Endothelial cell of umbilical vein (primary cell): ENCODE measurements at regions not wholly inside any gene's neighbourhood (a gene's known extent, or its start where the extent isn't known, plus 50 kb on each side); places are given as distances from the start of the nearest gene placed in this dataset.

Experiments used
- BruUV-seq: library from RNA; stranded (reverse); fragments of 400-500 nt; replicated peaks from 2 replicates; lab custom pipeline; 2021; lab: Mats Ljungman, UMichigan
- CTCF ChIA-PET: fragments of 300-600, 350-600 bp; sonication (Branson Sonifier 250); formaldehyde crosslinking; loops from one replicate; lab custom pipeline; 2021; ENCODE audit warnings: antibody characterized with exemption, inconsistent platforms; lab: Charles Lee
- POLR2A ChIA-PET: fragments of 300-600, 350-600 bp; sonication (Branson Sonifier 250); formaldehyde crosslinking; loops from one replicate; lab custom pipeline; 2021; ENCODE audit warnings: antibody characterized with exemption, inconsistent platforms; lab: Charles Lee
- DNase-seq: peaks from one replicate; pipeline ENCODE4 v3.0.0-alpha.2; 2011; ENCODE audit warnings: low read depth, low spot score
- FAIRE-seq: peaks from 2 replicates; lab custom pipeline; 2011; peaks lifted over from hg19 to GRCh38; lab: Jason Lieb, UNC
- H2AFZ ChIP-seq: 2 replicates; pipeline ENCODE4 v1.6.0; 2012; ENCODE audit warnings: low read depth, low read length, control low read depth, inconsistent platforms
- H3K27ac ChIP-seq: 2 replicates; pipeline ENCODE4 v1.5.1; 2011; ENCODE audit warnings: low read depth, mild to moderate bottlenecking, control low read depth, low read length, moderate library complexity; ENCODE audit not compliant: insufficient read depth
- H3K27me3 ChIP-seq, 2 experiments: 2 replicates each; pipeline versions ENCODE4 v1.6.0 to v1.6.1; 2011; ENCODE audit warnings: low read length in 2 of 2, mixed read lengths in 1 of 2; ENCODE audit not compliant: control insufficient read depth in 2 of 2, insufficient read depth in 2 of 2
- H3K36me3 ChIP-seq, 2 experiments: 2 replicates in 1 of 2; 3 replicates in 1 of 2; pipeline ENCODE4 v1.5.1; 2011; ENCODE audit warnings: low read length in 2 of 2, mild to moderate bottlenecking in 1 of 2, moderate library complexity in 1 of 2; ENCODE audit not compliant: control insufficient read depth in 2 of 2, insufficient read depth in 2 of 2; ENCODE audit errors: extremely low read depth in 1 of 2
- H3K4me1 ChIP-seq: 3 replicates; pipeline ENCODE4 v1.5.1; 2011; ENCODE audit warnings: mild to moderate bottlenecking, low read length; ENCODE audit not compliant: control insufficient read depth, insufficient read depth; ENCODE audit errors: extremely low read depth
- H3K4me2 ChIP-seq: 2 replicates; pipeline ENCODE4 v1.6.1; 2011; ENCODE audit warnings: low read length, control low read depth, mixed read lengths; ENCODE audit not compliant: insufficient read depth
- H3K4me3 ChIP-seq, 3 experiments: fragments of 200-600 bp in 1 of 3; sonication (generic), shearing (Covaris generic) in 1 of 3; replicated peaks in 1 of 3; 2 replicates each; pipeline ENCODE4 v1.5.1; 2011 to 2016; ENCODE audit warnings: control low read depth in 3 of 3, low read length in 3 of 3, mild to moderate bottlenecking in 2 of 3, inconsistent platforms in 1 of 3, low read depth in 1 of 3, moderate library complexity in 1 of 3; ENCODE audit not compliant: insufficient read depth in 1 of 3
- H3K79me2 ChIP-seq: 2 replicates; pipeline ENCODE4 v1.6.0; 2012; ENCODE audit warnings: low read length, inconsistent platforms; ENCODE audit not compliant: control insufficient read depth, insufficient read depth
- H3K9ac ChIP-seq: replicated peaks from 2 replicates; pipeline ENCODE3; 2011; ENCODE audit warnings: low read length, control low read depth; ENCODE audit not compliant: insufficient read depth; ENCODE audit errors: extremely low read depth
- H3K9me1 ChIP-seq: replicated peaks from 3 replicates; pipeline ENCODE4 v1.6.0; 2011; ENCODE audit warnings: mild to moderate bottlenecking, low read length; ENCODE audit not compliant: control insufficient read depth, insufficient read depth; ENCODE audit errors: extremely low read depth
- H3K9me3 ChIP-seq: replicated peaks from 2 replicates; pipeline ENCODE4 v1.5.1; 2012; ENCODE audit warnings: low read length, inconsistent platforms; ENCODE audit not compliant: control insufficient read depth, insufficient read depth
- H4K20me1 ChIP-seq: replicated peaks from 2 replicates; pipeline ENCODE3; 2011; ENCODE audit warnings: mild to moderate bottlenecking, low read length; ENCODE audit not compliant: control insufficient read depth, insufficient read depth; ENCODE audit errors: extremely low read depth
- EZH2 ChIP-seq: IDR thresholded peaks from 2 replicates; pipeline ENCODE4 v1.6.1; 2012; ENCODE audit warnings: borderline replicate concordance, low read depth, mild to moderate bottlenecking, moderate library complexity, low read length, inconsistent platforms; ENCODE audit not compliant: severe bottlenecking
- FOS ChIP-seq: IDR thresholded peaks from 2 replicates; pipeline ENCODE4 v1.6.1; 2011; ENCODE audit warnings: mild to moderate bottlenecking, low read length, moderate library complexity, borderline replicate concordance; ENCODE audit not compliant: insufficient read depth
- GATA2 ChIP-seq: IDR thresholded peaks from 2 replicates; pipeline ENCODE4 v1.7.0; 2011; ENCODE audit warnings: low read depth, mild to moderate bottlenecking, moderate library complexity, mixed read lengths, low read length; ENCODE audit not compliant: insufficient read length, insufficient read depth
- JUN ChIP-seq: IDR thresholded peaks from 2 replicates; pipeline ENCODE4 v1.6.1; 2011; ENCODE audit warnings: borderline replicate concordance, low read depth; ENCODE audit not compliant: insufficient read length, insufficient read depth
- MYC ChIP-seq: IDR thresholded peaks from one replicate; pipeline ENCODE4 v1.6.1; 2011; ENCODE audit warnings: mild to moderate bottlenecking, low read depth, low read length
- POLR2A ChIP-seq: IDR thresholded peaks from 2 replicates; pipeline ENCODE4 v1.6.1; 2012; ENCODE audit warnings: low read depth, mild to moderate bottlenecking, control low read depth, low read length
- POLR2AphosphoS5 ChIP-seq: IDR thresholded peaks from 2 replicates; pipeline ENCODE4 v1.6.1; 2012; ENCODE audit warnings: low read depth, mild to moderate bottlenecking, control low read depth, low read length, moderate library complexity; ENCODE audit not compliant: insufficient read depth
- dilution Hi-C: fragments of 300-500 bp; cut with MboI; formaldehyde crosslinking; loops from one replicate; pipeline ENCODE4 v1.15.0; 2019; ENCODE audit warnings: low sequenced_read_pairs; ENCODE audit not compliant: extremely low pct_ligation_motif_present
- intact Hi-C: fragments of 100-400 bp; cut with micrococcal nuclease; formaldehyde crosslinking; loops from one replicate; pipeline ENCODE4 v1.10.0; 2022
- TF ChIP-seq, protein P1 (sequence below), 2 donors: IDR thresholded peaks; 1 replicate in 1 of 2; 2 replicates in 1 of 2; pipeline ENCODE4 v1.5.1; 2011; ENCODE audit warnings: low read length in 2 of 2, mild to moderate bottlenecking in 2 of 2, moderate library complexity in 2 of 2, control low read depth in 1 of 2, inconsistent platforms in 1 of 2, low read depth in 1 of 2; ENCODE audit not compliant: insufficient read depth in 1 of 2; ENCODE audit errors: extremely low read depth in 1 of 2
- TF ChIP-seq, protein P2 (sequence below): IDR thresholded peaks from 2 replicates; pipeline ENCODE4 v1.6.1; 2011; ENCODE audit not compliant: insufficient read depth, insufficient read length

DNA sequence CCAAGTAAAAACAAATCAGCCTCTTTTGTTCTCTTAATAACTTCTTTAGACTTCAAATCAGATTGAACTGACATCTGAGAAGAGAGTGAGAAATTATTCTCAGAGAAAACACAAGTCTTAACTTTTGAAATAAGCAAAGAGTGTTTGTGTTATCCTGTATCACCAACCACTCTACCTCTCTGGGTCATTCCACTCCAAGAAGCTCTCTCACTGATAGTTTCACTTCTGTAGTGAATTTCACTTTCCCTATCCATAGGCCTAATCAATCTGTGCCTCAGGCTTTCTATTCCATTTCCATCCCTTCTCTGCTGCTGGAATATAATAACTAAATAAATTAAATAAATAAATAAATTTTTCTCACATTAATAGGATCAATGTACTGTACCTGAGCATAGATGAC, 235.0 kb downstream of the HTR1B start:
- dilution Hi-C loops (no loop called here), intact Hi-C loops (no loop called here)
- Histone ChIP-seq H4K20me1 (peaks cover 2% of the 10 kb centered on the region), H3K4me2 (no peak overlapping the region), H2AFZ (no peak overlapping the region), H3K79me2 (no peaks in the 10 kb centered on the region), H3K36me3 (no peaks in the 10 kb centered on the region), H3K4me1 (no peaks in the 10 kb centered on the region), H3K27me3 (no peaks in the 10 kb centered on the region), H3K9ac (no peak overlapping the region), H3K4me3 (no peak overlapping the region), H3K9me3 (no peaks in the 10 kb centered on the region), H3K27ac (no peak overlapping the region), H3K9me1 (no peaks in the 10 kb centered on the region)
- no peak for TF ChIP-seq MYC
- TF ChIP-seq EZH2, result no peak
- no peak for TF ChIP-seq POLR2AphosphoS5
- no peak for TF ChIP-seq JUN
- TF ChIP-seq, protein P1, sequence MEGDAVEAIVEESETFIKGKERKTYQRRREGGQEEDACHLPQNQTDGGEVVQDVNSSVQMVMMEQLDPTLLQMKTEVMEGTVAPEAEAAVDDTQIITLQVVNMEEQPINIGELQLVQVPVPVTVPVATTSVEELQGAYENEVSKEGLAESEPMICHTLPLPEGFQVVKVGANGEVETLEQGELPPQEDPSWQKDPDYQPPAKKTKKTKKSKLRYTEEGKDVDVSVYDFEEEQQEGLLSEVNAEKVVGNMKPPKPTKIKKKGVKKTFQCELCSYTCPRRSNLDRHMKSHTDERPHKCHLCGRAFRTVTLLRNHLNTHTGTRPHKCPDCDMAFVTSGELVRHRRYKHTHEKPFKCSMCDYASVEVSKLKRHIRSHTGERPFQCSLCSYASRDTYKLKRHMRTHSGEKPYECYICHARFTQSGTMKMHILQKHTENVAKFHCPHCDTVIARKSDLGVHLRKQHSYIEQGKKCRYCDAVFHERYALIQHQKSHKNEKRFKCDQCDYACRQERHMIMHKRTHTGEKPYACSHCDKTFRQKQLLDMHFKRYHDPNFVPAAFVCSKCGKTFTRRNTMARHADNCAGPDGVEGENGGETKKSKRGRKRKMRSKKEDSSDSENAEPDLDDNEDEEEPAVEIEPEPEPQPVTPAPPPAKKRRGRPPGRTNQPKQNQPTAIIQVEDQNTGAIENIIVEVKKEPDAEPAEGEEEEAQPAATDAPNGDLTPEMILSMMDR (IDR thresholded peaks at IDR 0.05; ENCODE audit: extremely low read depth in 1 of 2, insufficient read depth in 1 of 2, low read depth in 1 of 2, low read length in 2 of 2), result no peak
- TF ChIP-seq GATA2, result no peak
- TF ChIP-seq POLR2A, result no peak
- no peak for TF ChIP-seq FOS
- TF ChIP-seq, protein P2, sequence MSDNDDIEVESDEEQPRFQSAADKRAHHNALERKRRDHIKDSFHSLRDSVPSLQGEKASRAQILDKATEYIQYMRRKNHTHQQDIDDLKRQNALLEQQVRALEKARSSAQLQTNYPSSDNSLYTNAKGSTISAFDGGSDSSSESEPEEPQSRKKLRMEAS, result no peak
- FAIRE-seq (no peak), DNase-seq (no peak)
- ChIA-PET POLR2A (no interaction called here), CTCF (no interaction called here)
- no TSS peak for BruUV-seq
